Keratinocyte (primary cell): ENCODE measurements at regions not wholly inside any gene's neighbourhood (a gene's known extent, or its start where the extent isn't known, plus 50 kb on each side); places are given as distances from the start of the nearest gene placed in this dataset.

Experiments
- EZH2 ChIP-seq: IDR thresholded peaks from one replicate; pipeline ENCODE4 v1.6.1; 2012; ENCODE audit warnings: inconsistent platforms, mild to moderate bottlenecking, low read length, moderate library complexity
- TF ChIP-seq, protein P1 (sequence below), 3 experiments: IDR thresholded peaks in 1 of 3; conservative IDR thresholded peaks in 1 of 3; optimal IDR thresholded peaks in 1 of 3; 2 replicates in 2 of 3; 3 replicates in 1 of 3; pipeline versions ENCODE3 to v1.5.1; 2011; ENCODE audit warnings: low read length in 3 of 3, mild to moderate bottlenecking in 3 of 3, moderate library complexity in 2 of 3, control low read depth in 1 of 3, inconsistent platforms in 1 of 3; ENCODE audit not compliant: insufficient read depth in 2 of 3; ENCODE audit errors: extremely low read depth in 1 of 3

GRCh38 chr14:105912641-105913180 lies 386.3 kb downstream of the TMEM121 start:
- TF ChIP-seq, protein P1, sequence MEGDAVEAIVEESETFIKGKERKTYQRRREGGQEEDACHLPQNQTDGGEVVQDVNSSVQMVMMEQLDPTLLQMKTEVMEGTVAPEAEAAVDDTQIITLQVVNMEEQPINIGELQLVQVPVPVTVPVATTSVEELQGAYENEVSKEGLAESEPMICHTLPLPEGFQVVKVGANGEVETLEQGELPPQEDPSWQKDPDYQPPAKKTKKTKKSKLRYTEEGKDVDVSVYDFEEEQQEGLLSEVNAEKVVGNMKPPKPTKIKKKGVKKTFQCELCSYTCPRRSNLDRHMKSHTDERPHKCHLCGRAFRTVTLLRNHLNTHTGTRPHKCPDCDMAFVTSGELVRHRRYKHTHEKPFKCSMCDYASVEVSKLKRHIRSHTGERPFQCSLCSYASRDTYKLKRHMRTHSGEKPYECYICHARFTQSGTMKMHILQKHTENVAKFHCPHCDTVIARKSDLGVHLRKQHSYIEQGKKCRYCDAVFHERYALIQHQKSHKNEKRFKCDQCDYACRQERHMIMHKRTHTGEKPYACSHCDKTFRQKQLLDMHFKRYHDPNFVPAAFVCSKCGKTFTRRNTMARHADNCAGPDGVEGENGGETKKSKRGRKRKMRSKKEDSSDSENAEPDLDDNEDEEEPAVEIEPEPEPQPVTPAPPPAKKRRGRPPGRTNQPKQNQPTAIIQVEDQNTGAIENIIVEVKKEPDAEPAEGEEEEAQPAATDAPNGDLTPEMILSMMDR (optimal IDR thresholded peaks at IDR 0.05 in 1 of 3, IDR thresholded peaks at IDR 0.05 in 1 of 3, conservative IDR thresholded peaks at IDR 0.05 in 1 of 3; ENCODE audit: extremely low read depth in 1 of 3, insufficient read depth in 2 of 3, low read length in 3 of 3) = no peak
- no peak for TF ChIP-seq EZH2
